ENCODE measurements at regions not wholly inside any gene's neighbourhood (a gene's known extent, or its start where the extent isn't known, plus 50 kb on each side); places are given as distances from the start of the nearest gene placed in this dataset.

- ChIA-PET POLR2A (no interaction called here), CTCF (no interaction called here)
- Mint-ChIP-seq H3K27me3 (no peaks in the 10 kb centered on the region), H3K36me3 (ENCODE audit: low read depth) (no peaks in the 10 kb centered on the region), H3K9me3 (peaks cover 2% of the 10 kb centered on the region), H3K4me3 (no peak overlapping the region), H3K27ac (no peak overlapping the region), H3K4me1 (no peaks in the 10 kb centered on the region)
- no peak for TF ChIP-seq CTCF (IDR thresholded peaks at IDR 0.05)
- ATAC-seq (ENCODE audit: low read depth) (no peak), DNase-seq (no peak)
- intact Hi-C loops (cut with micrococcal nuclease), result no loop called here
These were observed 326.6 kb upstream of the JAG1 start for GRCh38 chr20:11000416-11000815.

GRCh38 chr20:11001302-11001701 is 327.5 kb upstream of the JAG1 start:
- Mint-ChIP-seq H3K9me3 (peaks cover 4% of the 10 kb centered on the region), H3K4me3 (no peak overlapping the region), H3K4me1 (no peaks in the 10 kb centered on the region), H3K36me3 (ENCODE audit: low read depth) (no peaks in the 10 kb centered on the region), H3K27ac (no peak overlapping the region), H3K27me3 (no peaks in the 10 kb centered on the region)
- ChIA-PET CTCF (no interaction called here), POLR2A (no interaction called here)
- intact Hi-C loops (cut with micrococcal nuclease), result no loop called here
- no peak for TF ChIP-seq CTCF (IDR thresholded peaks at IDR 0.05)
- ATAC-seq (ENCODE audit: low read depth), result no peak
- DNase-seq, result no peak

DNA sequence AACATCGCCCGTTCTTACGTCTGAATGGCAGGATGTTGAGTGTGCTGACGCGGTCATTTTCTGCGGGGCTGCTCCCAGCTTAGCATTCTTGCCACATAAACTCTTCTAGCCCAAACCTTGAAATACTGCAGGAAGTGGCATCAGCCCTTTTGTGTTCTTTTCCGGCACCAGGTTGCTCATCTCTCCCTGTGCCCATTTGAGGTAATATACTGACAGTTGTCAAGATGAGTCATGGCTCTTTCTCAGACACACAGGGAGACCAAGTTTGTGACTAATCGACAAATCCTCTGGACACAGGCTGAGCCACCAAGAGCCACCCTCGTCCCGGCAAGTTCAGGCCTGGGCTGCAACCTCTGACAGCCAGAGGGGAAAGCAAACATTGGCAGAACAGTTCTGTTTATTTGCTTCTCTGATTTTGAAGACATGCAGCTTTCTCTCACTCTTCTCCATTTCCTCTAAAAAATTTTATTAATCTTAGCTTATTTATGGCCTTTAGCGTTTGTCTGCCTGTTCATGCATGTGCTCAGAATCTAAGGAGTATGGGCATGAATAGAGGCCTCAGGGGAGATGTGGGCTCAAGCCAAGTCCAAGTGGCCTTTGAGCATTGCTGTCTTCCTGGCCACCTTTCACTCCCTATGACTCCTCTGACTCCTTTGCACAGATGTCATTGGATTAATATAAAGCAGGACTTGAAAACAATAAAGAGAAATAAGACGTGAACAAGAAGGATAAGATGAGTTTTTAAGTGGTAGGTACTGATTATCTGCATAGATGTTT is 328.2 kb upstream of the JAG1 start:
- DNase-seq (no peak), ATAC-seq (ENCODE audit: low read depth) (no peak)
- Mint-ChIP-seq H3K36me3 (ENCODE audit: low read depth) (no peaks in the 10 kb centered on the region), H3K9me3 (peaks cover 7% of the 10 kb centered on the region), H3K4me1 (no peaks in the 10 kb centered on the region), H3K27me3 (no peaks in the 10 kb centered on the region), H3K27ac (no peak overlapping the region), H3K4me3 (no peak overlapping the region)
- intact Hi-C loops (cut with micrococcal nuclease), result no loop called here
- POLR2A ChIA-PET, result no interaction called here
- CTCF ChIA-PET, result no interaction called here
- no peak for TF ChIP-seq CTCF (IDR thresholded peaks at IDR 0.05)

DNA sequence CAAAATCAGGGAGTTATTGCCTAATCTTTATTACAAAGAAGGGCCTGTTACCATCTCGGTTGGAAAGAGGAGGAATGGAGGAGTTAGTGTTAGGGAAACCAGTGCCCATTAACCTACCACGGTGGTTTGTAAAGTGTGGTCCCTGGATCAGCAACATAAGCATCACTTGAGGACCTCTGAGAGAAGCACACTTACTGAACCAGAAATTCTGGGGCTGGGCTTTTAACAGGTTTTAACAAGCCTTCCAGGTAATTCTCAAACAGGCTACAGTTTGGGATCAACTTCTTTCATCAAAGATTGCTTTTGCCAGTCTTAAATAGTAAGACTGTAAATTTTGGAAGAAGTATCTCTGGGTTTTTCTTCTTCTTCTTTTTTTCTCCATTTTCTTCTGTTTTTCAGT is 329.5 kb upstream of the JAG1 start:
- ChIA-PET POLR2A (no interaction called here), CTCF (no interaction called here)
- TF ChIP-seq CTCF (IDR thresholded peaks at IDR 0.05), result no peak
- intact Hi-C loops (cut with micrococcal nuclease), result no loop called here
- H3K9me3 Mint-ChIP-seq, result peaks cover 8% of the 10 kb centered on the region
- no peak overlapping the region for H3K27ac Mint-ChIP-seq
- H3K4me1 Mint-ChIP-seq, result no peaks in the 10 kb centered on the region
- no peaks in the 10 kb centered on the region for H3K27me3 Mint-ChIP-seq
- no peak overlapping the region for H3K4me3 Mint-ChIP-seq
- no peak for ATAC-seq (ENCODE audit: low read depth)
- H3K36me3 Mint-ChIP-seq (ENCODE audit: low read depth), result no peaks in the 10 kb centered on the region
- no peak for DNase-seq

- H3K36me3 Mint-ChIP-seq (ENCODE audit: low read depth), result no peaks in the 10 kb centered on the region
- H3K9me3 Mint-ChIP-seq, result peaks cover 8% of the 10 kb centered on the region
- POLR2A ChIA-PET, result no interaction called here
- CTCF ChIA-PET, result no interaction called here
- H3K27me3 Mint-ChIP-seq, result no peaks in the 10 kb centered on the region
- no peaks in the 10 kb centered on the region for H3K4me1 Mint-ChIP-seq
- no peak overlapping the region for H3K4me3 Mint-ChIP-seq
- no peak for ATAC-seq (ENCODE audit: low read depth)
- TF ChIP-seq CTCF (IDR thresholded peaks at IDR 0.05), result no peak
- intact Hi-C loops (cut with micrococcal nuclease), result no loop called here
- no peak for DNase-seq
- H3K27ac Mint-ChIP-seq, result no peak overlapping the region
These were observed 334.7 kb upstream of the JAG1 start for GRCh38 chr20:11008444-11009033.

Data from activated B cell treated with CpG ODN at 0.5 μM for 24 hours (primary cell).